ENCODE measurements at regions not wholly inside any gene's neighbourhood (a gene's known extent, or its start where the extent isn't known, plus 50 kb on each side); places are given as distances from the start of the nearest gene placed in this dataset.
A peak's percentile ranks its signal among the peaks of the same experiment; 100 is the strongest.

GRCh38 chr20:17884307-17885003 is 84.1 kb downstream of the SNX5 start:
- Histone ChIP-seq H3K4me3 (no peak overlapping the region), H3K9me3 (ENCODE audit: control insufficient read depth in 4 of 4, insufficient read depth in 3 of 4, low read length in 3 of 4) (peaks cover 0 to 2% (median 0%) of the 10 kb centered on the region in 4 donors), H3K4me1 (ENCODE audit: control insufficient read depth in 5 of 5, insufficient read depth in 5 of 5, low read length in 5 of 5) (peaks cover 0 to 17% (median 5%) of the 10 kb centered on the region in 5 donors), H3K36me3 (ENCODE audit: control insufficient read depth in 4 of 4, insufficient read depth in 4 of 4, low read length in 4 of 4) (no peaks in the 10 kb centered on the region), H3K27ac (ENCODE audit: low read depth in 1 of 2, low read length in 1 of 2) (no peak overlapping the region), H3K27me3 (ENCODE audit: control insufficient read depth in 3 of 3, insufficient read depth in 3 of 3, low read length in 2 of 3) (no peaks in the 10 kb centered on the region), H3K9ac (ENCODE audit: insufficient read depth in 1 of 2, low read length in 2 of 2) (no peak overlapping the region)
- no peak for DNase-seq
- no peak for TF ChIP-seq CTCF (IDR thresholded peaks at IDR 0.05; ENCODE audit: control extremely low read depth, extremely low read depth)
- no peak for ATAC-seq (ENCODE audit: insufficient read depth, low FRiP score)
- WGBS, 2 donors = 85 to 87% methylated on average over 14 of the region's 14 CpGs

- no peaks in the 10 kb centered on the region for H3K36me3 ChIP-seq (ENCODE audit: control insufficient read depth in 4 of 4, insufficient read depth in 4 of 4, low read length in 4 of 4)
- H3K4me1 ChIP-seq (ENCODE audit: control insufficient read depth in 5 of 5, insufficient read depth in 5 of 5, low read length in 5 of 5) = peaks cover 0 to 17% (median 5%) of the 10 kb centered on the region in 5 donors
- H3K4me3 ChIP-seq = no peak overlapping the region
- ATAC-seq (ENCODE audit: insufficient read depth, low FRiP score) (no peak), DNase-seq (peak; percentile 33 to 53 (median 51))
- H3K27me3 ChIP-seq (ENCODE audit: control insufficient read depth in 3 of 3, insufficient read depth in 3 of 3, low read length in 2 of 3) = no peaks in the 10 kb centered on the region
- H3K27ac ChIP-seq (ENCODE audit: low read depth in 1 of 2, low read length in 1 of 2) = no peak overlapping the region
- no peak overlapping the region for H3K9ac ChIP-seq (ENCODE audit: insufficient read depth in 1 of 2, low read length in 2 of 2)
- no peak for TF ChIP-seq CTCF (IDR thresholded peaks at IDR 0.05; ENCODE audit: control extremely low read depth, extremely low read depth)
- H3K9me3 ChIP-seq (ENCODE audit: control insufficient read depth in 4 of 4, insufficient read depth in 3 of 4, low read length in 3 of 4) = no peaks in the 10 kb centered on the region
- 81 to 87% methylated on average over 8 of the region's 8 CpGs for WGBS, 2 donors
These were observed 84.8 kb downstream of the SNX5 start for GRCh38 chr20:17883592-17884306.

- no peak for TF ChIP-seq CTCF (IDR thresholded peaks at IDR 0.05; ENCODE audit: control extremely low read depth, extremely low read depth)
- no peaks in the 10 kb centered on the region for H3K27me3 ChIP-seq (ENCODE audit: control insufficient read depth in 3 of 3, insufficient read depth in 3 of 3, low read length in 2 of 3)
- H3K27ac ChIP-seq (ENCODE audit: low read depth in 1 of 2, low read length in 1 of 2) = no peak overlapping the region
- H3K4me1 ChIP-seq (ENCODE audit: control insufficient read depth in 5 of 5, insufficient read depth in 5 of 5, low read length in 5 of 5) = peaks cover 0 to 17% (median 5%) of the 10 kb centered on the region in 5 donors
- WGBS, 2 donors = 87 to 89% methylated on average over 10 of the region's 10 CpGs
- ATAC-seq (ENCODE audit: insufficient read depth, low FRiP score) (no peak), DNase-seq (no peak)
- no peaks in the 10 kb centered on the region for H3K36me3 ChIP-seq (ENCODE audit: control insufficient read depth in 4 of 4, insufficient read depth in 4 of 4, low read length in 4 of 4)
- no peak overlapping the region for H3K4me3 ChIP-seq
- no peaks in the 10 kb centered on the region for H3K9me3 ChIP-seq (ENCODE audit: control insufficient read depth in 4 of 4, insufficient read depth in 3 of 4, low read length in 3 of 4)
- H3K9ac ChIP-seq (ENCODE audit: insufficient read depth in 1 of 2, low read length in 2 of 2) = no peak overlapping the region
These were observed 85.6 kb downstream of the SNX5 start for GRCh38 chr20:17882834-17883591.
